ENCODE measurements at regions not wholly inside any gene's neighbourhood (a gene's known extent, or its start where the extent isn't known, plus 50 kb on each side); places are given as distances from the start of the nearest gene placed in this dataset.
A peak's percentile ranks its signal among the peaks of the same experiment; 100 is the strongest.
"Not testable (repeated sequence)": the region's sequence is repeated elsewhere in the genome, so short reads cannot be mapped to it uniquely, and the experiment has no call there.

GRCh38 chr5:158478139-158478538 lies 619.2 kb upstream of the CLINT1 start:
- no peak for ATAC-seq
- no peak for DNase-seq

DNA sequence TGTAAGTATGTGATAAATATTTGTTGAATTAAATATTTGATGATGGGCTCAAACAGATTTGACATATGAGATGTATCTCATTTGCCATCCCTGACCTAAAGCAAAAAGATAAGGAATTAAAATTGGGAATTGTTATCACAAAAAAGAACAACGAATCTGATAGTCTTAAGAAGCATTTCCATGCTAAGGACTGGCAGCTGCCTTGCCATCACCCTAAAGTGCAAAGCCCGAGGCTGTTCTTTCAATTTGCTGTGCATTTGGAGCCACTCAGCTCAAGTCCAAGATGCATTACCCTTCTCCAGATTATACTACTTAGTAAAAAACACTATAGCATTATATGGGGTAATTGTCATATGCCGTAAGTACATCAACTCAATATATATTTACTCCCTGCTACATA lies 618.3 kb upstream of the CLINT1 start:
- DNase-seq: no peak
- no peak for ATAC-seq

DNA sequence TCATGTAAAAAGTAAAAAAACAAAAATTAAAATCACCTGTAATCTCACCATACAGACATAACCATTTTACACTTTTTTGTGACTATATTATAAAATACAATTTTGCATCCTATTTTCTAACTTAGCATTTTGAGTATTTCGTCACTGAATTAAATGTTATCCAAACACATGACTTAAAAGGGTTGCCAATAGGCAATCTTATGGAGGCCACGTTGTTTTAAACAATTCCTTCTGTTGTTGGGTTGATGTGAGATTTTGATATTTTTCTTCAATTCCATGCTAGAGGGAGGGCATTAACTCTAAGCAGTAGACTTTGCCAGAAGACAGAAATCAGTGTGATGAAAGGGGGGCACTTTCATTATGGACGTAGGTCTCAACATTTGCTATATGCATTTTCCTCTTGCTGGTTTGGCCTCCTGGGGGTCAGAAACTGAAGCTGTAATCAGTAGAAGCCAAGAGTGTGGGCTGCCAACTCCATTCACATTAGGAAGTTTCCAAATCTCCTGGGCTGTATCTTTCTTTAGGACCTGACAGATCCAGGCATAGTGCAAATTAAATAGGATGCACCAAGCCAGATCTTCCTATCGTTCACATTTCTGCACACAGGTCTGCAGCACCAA lies 614.2 kb upstream of the CLINT1 start:
- ATAC-seq: no peak
- DNase-seq: no peak

DNA sequence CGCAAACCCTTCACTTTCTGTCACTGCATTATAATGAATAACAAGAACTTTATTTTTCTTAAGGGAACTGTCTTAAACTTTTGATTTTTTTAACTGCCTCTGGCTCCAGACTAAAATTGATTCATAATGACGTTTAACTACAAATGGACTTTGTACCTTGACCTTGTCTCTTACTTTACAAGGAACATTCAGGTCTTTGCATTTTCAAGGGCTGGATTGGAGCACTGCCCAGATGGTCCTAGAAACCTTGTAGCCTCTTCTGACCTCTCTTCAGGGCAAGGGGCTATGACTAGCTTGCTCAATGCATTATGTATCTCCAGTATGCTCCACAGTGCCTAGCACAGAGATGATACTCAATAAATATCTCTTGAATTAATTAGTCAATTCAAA lies 612.6 kb upstream of the CLINT1 start:
- ATAC-seq (no peak), DNase-seq (no peak)

- ATAC-seq (no peak), DNase-seq (no peak)
Observed at GRCh38 chr5:158470764-158471534, 612.0 kb upstream of the CLINT1 start.

DNA sequence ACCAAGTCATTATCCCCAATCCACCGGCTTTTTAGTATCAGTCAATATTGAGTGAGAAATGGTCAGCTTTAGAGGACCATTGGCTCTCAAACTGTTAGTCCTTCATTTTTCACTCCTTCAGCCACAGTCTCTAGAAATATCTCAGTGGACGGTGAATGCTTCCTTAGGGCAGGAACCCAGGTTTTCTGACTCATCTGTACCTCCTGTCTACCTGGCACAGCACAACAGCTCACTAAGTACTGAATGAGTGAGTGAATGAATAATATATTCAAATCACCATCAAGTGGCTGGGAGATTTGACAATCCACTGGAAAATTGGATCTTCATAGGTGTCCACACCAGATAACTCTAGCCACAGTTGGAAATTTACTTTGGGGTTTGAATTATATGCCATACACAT lies 609.5 kb upstream of the CLINT1 start:
- ATAC-seq (no peak), DNase-seq (no peak)

GRCh38 chr5:158466191-158466590 lies 607.2 kb upstream of the CLINT1 start:
- ATAC-seq: no peak
- no peak for DNase-seq

GRCh38 chr5:158465086-158465972 lies 606.4 kb upstream of the CLINT1 start:
- DNase-seq (no peak), ATAC-seq (no peak)

DNA sequence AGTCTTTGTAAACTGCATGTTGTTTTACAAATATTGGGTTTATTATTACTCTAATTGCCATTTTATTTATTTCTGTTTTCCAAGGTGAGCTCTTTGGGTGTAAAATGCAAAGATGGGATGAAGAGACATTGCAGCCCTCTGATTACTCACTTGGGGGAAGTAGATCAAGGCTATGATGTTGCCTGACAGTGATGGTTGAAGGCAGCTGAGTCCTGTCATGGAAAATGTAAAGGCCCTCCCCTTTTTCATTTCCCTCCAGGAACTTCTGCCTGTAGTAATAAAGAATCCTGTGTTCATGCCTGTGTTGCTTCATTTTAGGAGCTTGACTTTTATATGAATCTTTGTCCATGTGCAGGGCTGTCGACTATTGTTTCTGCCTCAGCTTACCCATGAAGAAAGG lies 605.4 kb upstream of the CLINT1 start:
- DNase-seq (no peak), ATAC-seq (peak; percentile 60)

DNA sequence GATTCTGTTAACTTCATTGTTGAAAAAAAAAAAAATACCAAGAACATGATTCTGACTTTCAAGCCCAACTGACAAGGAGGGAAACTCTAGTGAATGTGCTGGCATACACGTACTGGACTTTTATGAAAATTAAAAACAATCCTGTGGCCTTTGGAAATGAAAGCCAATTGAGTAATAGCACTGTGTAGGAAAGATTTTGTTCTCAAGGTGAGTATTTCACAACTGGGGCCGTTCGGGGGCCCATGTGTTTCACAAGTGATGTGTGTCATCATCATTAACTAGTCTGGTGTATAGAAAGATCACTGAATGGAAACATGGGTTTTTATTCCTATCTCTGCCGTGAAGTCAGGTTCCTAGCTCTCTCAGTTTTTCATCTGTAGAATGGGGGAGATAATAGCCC lies 605.0 kb upstream of the CLINT1 start:
- ATAC-seq: peak; percentile 83
- DNase-seq: peak; percentile 14

DNA sequence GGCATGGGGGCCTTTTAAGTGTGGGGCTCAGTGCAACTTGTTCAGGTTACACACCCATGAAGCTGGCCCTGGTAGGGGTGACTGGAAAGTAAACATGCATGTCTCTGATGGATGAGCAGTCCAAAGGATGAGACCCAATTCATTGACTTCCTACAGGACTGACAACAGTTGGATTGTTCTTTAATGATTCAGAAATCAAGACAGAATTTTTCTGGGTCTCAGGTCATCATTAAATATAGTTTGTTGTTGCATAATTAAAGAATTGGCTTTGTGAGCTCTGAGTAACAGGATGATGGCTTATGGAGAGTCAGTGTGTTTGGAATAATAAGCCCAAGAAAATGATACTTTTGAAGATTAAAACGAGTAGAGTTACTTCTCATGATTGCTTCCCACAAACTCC lies 604.2 kb upstream of the CLINT1 start:
- DNase-seq: no peak
- ATAC-seq: no peak

- ATAC-seq (no peak), DNase-seq (no peak)
Observed at GRCh38 chr5:158462349-158463114, 603.6 kb upstream of the CLINT1 start.

GRCh38 chr5:158461240-158461854 lies 602.4 kb upstream of the CLINT1 start:
- no peak for ATAC-seq
- no peak for DNase-seq

DNA sequence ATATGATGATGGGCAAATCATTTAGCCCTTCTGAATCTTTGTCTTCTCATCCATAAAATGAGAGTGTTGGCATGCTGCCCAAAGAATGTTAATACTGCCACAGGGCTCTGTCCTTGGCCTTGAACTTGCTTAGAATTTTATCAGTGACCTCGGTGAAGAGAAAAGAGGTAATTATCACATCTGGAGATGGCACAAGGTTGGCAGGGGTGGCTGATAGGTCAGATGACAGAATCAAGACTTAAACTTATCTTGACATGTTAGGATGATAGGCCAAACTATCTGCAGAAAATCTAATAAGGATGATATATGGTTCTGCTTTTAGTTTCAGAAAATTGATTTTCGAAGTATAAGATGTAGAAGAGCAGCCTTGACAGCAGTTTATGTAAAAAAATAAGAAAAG lies 599.1 kb upstream of the CLINT1 start:
- DNase-seq: no peak
- no peak for ATAC-seq

DNA sequence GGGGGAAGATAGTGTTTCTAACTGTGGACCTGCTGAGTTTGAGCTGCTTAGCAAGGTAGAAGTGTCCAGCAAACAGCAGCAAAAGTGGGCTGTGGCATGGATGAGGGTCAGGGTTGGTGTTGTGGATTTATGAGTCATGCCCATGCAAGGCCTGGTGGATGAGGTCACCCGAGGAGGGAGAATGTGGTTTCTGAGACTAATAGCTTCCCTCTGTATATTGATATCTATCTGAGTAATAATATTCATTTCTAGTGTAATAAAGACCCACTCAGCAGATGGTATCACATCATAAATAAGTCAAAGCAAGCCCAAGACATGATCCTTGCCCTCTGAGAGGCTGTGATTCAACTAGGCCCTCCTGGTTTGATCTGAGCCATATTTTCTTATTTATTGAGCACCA lies 597.8 kb upstream of the CLINT1 start:
- ATAC-seq (no peak), DNase-seq (peak; percentile 15)

DNA sequence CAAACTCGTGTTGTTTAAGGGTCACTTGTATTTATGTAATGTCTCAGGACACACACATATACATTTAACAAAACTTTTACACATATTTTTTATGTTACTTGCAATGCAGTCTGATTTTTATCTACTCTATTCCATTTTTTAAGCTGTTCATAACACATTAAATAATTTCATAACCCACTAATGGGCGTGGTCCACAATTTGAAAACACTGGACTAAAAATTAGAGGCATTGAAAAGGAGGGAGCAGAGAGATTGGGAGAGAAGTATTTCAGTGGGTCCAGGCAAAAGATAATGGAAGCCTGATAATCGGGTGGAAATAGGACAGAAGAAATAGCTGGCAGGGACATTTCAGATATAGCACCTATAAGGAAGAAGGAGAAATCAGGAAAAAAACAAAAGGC lies 597.3 kb upstream of the CLINT1 start:
- ATAC-seq (no peak), DNase-seq (no peak)

DNA sequence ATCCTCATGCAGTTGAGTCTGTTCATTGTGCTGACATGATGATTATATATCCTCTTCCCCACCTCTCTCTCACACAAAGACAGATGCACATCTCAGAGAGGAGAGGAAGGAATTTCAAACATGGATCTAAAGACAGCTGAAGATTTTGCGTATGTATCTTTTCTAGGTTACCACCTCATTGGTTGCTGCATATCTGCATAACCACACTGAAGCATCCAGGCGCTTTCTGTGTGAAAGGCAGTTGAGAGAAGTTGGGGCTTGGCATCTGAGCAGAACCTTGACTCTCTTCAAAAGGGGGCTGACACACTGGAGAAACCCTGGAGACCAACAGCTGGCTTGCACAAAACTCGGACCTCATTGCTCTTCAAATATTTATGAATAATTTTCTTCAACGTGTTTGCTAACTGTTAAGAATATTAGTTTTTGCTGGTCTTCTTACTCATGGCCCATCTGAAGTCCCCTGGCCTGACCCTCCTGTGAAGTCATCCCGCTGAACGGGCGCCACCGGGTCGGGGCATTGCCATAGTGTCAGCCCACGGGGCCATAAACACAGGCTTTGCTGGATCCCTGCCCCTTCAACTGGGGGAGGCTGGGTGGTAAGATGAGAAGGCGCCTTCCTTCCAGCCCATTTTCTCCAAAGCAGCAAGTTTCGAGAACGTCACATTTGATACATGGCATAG lies 593.2 kb upstream of the CLINT1 start:
- no peak for DNase-seq
- no peak for ATAC-seq

- ATAC-seq (no peak), DNase-seq (no peak)
Observed at GRCh38 chr5:158451203-158451992, 592.5 kb upstream of the CLINT1 start.

DNA sequence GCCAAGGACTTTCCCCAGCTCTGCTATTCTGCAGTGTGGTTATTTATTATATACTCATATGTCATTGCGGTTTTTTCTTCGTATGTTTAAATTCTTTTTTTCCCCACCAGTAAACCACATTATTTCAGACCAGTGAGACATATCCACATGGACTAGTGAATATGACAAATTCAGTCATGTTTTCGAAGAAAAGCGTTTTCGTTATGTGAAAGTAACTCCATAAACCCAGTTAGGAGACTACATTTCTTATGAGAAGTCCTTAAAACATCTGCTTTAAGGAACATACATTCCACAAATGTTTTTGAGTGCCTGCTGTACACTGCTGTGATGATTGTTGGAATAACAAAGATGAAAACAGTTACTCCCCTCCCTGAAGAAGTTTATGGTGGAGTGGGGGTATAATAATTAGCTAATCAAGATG lies 591.8 kb upstream of the CLINT1 start:
- ATAC-seq: no peak

GRCh38 chr5:158446761-158447160 lies 587.8 kb upstream of the CLINT1 start:
- ATAC-seq, DNase-seq: not testable (repeated sequence)

More for the DNA sequence above, 591.8 kb upstream of the CLINT1 start:
- DNase-seq: no peak

Data from stimulated activated naive CD8-positive, alpha-beta T cell treated with anti-CD3 and anti-CD28 coated beads, Interleukin-15, Interleukin-2, amounts not matched to agents 100 U/mL and 50 U/mL, for 24 hours (primary cell).